ENCODE measurements at regions not wholly inside any gene's neighbourhood (a gene's known extent, or its start where the extent isn't known, plus 50 kb on each side); places are given as distances from the start of the nearest gene placed in this dataset.

DNA sequence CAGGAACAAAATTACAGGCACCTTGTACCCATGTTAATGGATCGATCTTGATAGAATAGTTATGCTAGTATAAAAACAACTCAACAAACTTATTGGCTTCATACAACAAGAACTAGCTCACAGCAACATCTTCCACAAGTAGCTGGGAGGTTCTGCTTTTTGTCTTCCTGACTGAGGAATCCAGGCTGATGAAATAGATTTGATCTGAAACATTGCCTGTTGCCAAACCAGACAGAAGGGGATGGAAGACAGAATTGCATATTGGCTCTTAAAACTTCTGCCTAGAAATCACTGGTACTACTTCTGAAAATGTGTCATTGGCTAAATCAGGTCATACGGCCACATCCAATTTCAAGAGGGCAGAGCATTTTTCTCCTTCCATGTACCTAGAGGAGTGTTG lies 267.3 kb downstream of the RFC3 start:
- no peaks in the 10 kb centered on the region for H3K27me3 ChIP-seq (ENCODE audit: control insufficient read depth, insufficient read depth, low read length)
- H2AFZ ChIP-seq = no peak overlapping the region
- no peaks in the 10 kb centered on the region for H3K9me3 ChIP-seq (ENCODE audit: control insufficient read depth, low read length)
- H3K4me2 ChIP-seq (ENCODE audit: low read length) = no peak overlapping the region
- H3K9ac ChIP-seq = no peak overlapping the region
- no peaks in the 10 kb centered on the region for H3K36me3 ChIP-seq (ENCODE audit: control insufficient read depth, insufficient read depth, low read length)
- H3K4me3 ChIP-seq (ENCODE audit: low read depth, low read length) = no peak overlapping the region
- no peaks in the 10 kb centered on the region for H3K79me2 ChIP-seq
- TF ChIP-seq, protein P1, sequence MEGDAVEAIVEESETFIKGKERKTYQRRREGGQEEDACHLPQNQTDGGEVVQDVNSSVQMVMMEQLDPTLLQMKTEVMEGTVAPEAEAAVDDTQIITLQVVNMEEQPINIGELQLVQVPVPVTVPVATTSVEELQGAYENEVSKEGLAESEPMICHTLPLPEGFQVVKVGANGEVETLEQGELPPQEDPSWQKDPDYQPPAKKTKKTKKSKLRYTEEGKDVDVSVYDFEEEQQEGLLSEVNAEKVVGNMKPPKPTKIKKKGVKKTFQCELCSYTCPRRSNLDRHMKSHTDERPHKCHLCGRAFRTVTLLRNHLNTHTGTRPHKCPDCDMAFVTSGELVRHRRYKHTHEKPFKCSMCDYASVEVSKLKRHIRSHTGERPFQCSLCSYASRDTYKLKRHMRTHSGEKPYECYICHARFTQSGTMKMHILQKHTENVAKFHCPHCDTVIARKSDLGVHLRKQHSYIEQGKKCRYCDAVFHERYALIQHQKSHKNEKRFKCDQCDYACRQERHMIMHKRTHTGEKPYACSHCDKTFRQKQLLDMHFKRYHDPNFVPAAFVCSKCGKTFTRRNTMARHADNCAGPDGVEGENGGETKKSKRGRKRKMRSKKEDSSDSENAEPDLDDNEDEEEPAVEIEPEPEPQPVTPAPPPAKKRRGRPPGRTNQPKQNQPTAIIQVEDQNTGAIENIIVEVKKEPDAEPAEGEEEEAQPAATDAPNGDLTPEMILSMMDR (IDR thresholded peaks at IDR 0.05) = no peak
- no peak overlapping the region for H3K27ac ChIP-seq
- no peaks in the 10 kb centered on the region for H3K4me1 ChIP-seq

DNA sequence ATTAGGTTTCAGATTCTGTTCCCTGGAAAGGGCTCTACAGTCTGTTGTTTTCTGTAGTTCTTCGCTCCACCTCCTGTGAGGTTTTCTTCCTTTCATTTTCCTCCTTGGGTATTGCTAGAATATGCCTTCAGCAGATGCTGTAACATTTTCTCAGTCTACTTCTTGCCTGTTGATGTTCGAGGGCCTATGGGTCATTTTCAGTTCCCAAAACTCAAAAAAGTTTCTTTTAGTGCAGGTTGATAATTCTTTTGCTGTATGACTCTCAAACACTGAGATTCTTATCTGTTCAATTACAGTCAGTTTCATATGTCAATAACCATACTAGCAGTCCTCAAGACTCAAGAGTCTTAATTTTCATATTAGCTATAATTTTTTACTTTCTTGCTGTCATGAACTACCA lies 268.3 kb downstream of the RFC3 start:
- H3K36me3 ChIP-seq (ENCODE audit: control insufficient read depth, insufficient read depth, low read length) = no peaks in the 10 kb centered on the region
- no peaks in the 10 kb centered on the region for H3K9me3 ChIP-seq (ENCODE audit: control insufficient read depth, low read length)
- no peak overlapping the region for H3K27ac ChIP-seq
- H3K79me2 ChIP-seq = no peaks in the 10 kb centered on the region
- no peaks in the 10 kb centered on the region for H3K4me1 ChIP-seq
- no peak overlapping the region for H3K4me3 ChIP-seq (ENCODE audit: low read depth, low read length)
- no peaks in the 10 kb centered on the region for H3K27me3 ChIP-seq (ENCODE audit: control insufficient read depth, insufficient read depth, low read length)
- H3K9ac ChIP-seq = no peak overlapping the region
- TF ChIP-seq, protein P1 (IDR thresholded peaks at IDR 0.05) = no peak
- no peak overlapping the region for H3K4me2 ChIP-seq (ENCODE audit: low read length)
- no peak overlapping the region for H2AFZ ChIP-seq

DNA sequence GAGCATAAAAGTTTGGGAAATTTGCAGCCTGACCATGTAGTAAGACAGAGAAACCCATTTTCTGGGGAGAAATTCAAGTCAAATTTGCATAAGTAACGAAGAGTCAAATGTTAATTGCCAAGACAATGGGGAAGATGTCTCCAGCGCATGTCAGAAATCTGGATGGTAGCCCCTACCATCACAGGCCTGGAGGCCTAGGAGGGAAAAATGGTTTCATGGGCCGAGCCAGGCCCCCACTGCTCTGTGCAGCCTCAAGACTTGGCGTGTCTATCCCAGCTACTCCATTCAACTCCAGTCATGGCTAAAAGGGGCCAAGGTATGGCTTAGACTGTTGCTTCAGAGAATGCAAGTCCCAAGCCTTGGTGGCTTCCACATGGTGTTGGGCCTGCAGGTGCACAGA lies 269.8 kb downstream of the RFC3 start:
- Histone ChIP-seq H3K79me2 (no peaks in the 10 kb centered on the region), H3K4me3 (ENCODE audit: low read depth, low read length) (no peak overlapping the region), H2AFZ (no peak overlapping the region), H3K27ac (no peak overlapping the region), H3K36me3 (ENCODE audit: control insufficient read depth, insufficient read depth, low read length) (no peaks in the 10 kb centered on the region), H3K4me2 (ENCODE audit: low read length) (no peak overlapping the region), H3K9me3 (ENCODE audit: control insufficient read depth, low read length) (no peaks in the 10 kb centered on the region), H3K9ac (no peak overlapping the region), H3K27me3 (ENCODE audit: control insufficient read depth, insufficient read depth, low read length) (no peaks in the 10 kb centered on the region), H3K4me1 (no peaks in the 10 kb centered on the region)
- TF ChIP-seq, protein P1 (IDR thresholded peaks at IDR 0.05) = no peak

DNA sequence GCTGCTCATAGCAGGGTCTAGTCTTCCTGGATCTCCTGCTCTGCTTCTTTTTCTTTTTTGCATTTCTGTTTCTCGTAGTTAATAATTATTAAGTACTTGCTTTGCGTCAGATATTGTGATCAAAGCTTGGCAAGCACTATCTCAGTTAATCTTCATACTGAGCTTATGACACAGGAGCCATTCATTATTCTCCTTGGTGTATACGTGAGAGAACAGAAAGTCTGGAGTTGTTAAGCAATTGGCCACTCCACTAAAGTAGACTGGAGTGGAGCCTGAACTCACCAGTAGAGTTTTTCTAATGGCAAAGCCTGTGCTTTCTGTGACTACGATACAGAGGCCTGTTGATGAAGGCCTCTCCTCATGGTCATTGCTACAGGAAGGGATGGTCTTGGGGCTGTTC lies 285.9 kb downstream of the RFC3 start:
- Histone ChIP-seq H3K9ac (no peak overlapping the region), H3K4me1 (no peaks in the 10 kb centered on the region), H3K36me3 (ENCODE audit: control insufficient read depth, insufficient read depth, low read length) (no peaks in the 10 kb centered on the region), H3K27me3 (ENCODE audit: control insufficient read depth, insufficient read depth, low read length) (no peaks in the 10 kb centered on the region), H3K27ac (no peak overlapping the region), H3K4me2 (ENCODE audit: low read length) (no peak overlapping the region), H3K4me3 (ENCODE audit: low read depth, low read length) (no peak overlapping the region), H3K79me2 (no peaks in the 10 kb centered on the region), H2AFZ (no peak overlapping the region), H3K9me3 (ENCODE audit: control insufficient read depth, low read length) (no peaks in the 10 kb centered on the region)
- TF ChIP-seq, protein P1 (IDR thresholded peaks at IDR 0.05) = no peak

DNA sequence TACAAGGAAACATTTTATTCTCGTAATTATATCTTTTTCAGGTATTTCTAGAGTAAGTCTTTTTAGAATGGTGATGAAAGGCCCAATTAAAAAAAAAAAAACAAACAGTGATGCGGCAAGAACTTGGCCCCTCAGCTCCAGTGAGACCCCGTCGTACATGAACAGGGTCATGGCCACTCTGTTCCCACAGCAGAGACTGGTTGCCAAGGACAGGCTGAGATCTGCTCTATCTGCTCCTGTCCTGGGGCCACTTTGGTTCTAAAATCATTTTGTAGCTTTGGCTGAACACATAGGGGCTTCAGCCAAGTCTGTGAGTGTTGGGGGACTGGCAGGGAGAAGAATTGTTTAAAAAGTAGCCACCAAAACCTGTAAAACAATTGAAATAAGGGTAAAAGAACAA lies 286.9 kb downstream of the RFC3 start:
- H3K27me3 ChIP-seq (ENCODE audit: control insufficient read depth, insufficient read depth, low read length) = no peaks in the 10 kb centered on the region
- no peaks in the 10 kb centered on the region for H3K4me1 ChIP-seq
- H3K4me3 ChIP-seq (ENCODE audit: low read depth, low read length) = no peak overlapping the region
- no peak overlapping the region for H3K4me2 ChIP-seq (ENCODE audit: low read length)
- no peaks in the 10 kb centered on the region for H3K36me3 ChIP-seq (ENCODE audit: control insufficient read depth, insufficient read depth, low read length)
- no peak overlapping the region for H3K9ac ChIP-seq
- no peaks in the 10 kb centered on the region for H3K79me2 ChIP-seq
- no peak overlapping the region for H2AFZ ChIP-seq
- H3K27ac ChIP-seq = no peak overlapping the region
- no peaks in the 10 kb centered on the region for H3K9me3 ChIP-seq (ENCODE audit: control insufficient read depth, low read length)
- TF ChIP-seq, protein P1 (IDR thresholded peaks at IDR 0.05) = no peak
